Activated effector memory CD4-positive, alpha-beta T cell treated with Interleukin-2 at 50 U/mL for 16 hours (primary cell): ENCODE measurements at regions not wholly inside any gene's neighbourhood (a gene's known extent, or its start where the extent isn't known, plus 50 kb on each side); places are given as distances from the start of the nearest gene placed in this dataset.
"Not testable (repeated sequence)": the region's sequence is repeated elsewhere in the genome, so short reads cannot be mapped to it uniquely, and the experiment has no call there.

Source experiments
- DNase-seq: peaks from one replicate; pipeline ENCODE4 v3.0.0-alpha.2; 2020

DNA sequence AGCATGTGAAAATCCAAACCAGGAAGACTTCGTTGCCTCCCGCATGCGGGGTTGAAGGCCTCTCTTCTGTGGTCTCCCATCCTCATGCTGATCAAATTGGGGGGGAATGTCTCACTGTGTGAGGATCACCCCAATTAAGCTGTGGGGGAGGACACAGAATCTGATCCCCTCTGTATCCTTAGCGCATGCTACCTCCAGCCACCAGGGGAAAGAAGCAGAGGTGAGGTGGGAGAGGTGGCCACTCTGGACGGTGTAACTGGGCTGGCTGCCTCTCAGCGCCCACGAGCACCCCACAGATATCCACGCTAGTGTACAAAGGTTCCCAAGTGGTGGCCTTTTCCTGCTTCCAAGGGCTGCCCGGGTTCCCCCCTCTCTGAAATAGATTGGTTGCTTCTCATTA lies 177.6 kb upstream of the PLGLB1 start:
- DNase-seq, result not testable (repeated sequence)

DNA sequence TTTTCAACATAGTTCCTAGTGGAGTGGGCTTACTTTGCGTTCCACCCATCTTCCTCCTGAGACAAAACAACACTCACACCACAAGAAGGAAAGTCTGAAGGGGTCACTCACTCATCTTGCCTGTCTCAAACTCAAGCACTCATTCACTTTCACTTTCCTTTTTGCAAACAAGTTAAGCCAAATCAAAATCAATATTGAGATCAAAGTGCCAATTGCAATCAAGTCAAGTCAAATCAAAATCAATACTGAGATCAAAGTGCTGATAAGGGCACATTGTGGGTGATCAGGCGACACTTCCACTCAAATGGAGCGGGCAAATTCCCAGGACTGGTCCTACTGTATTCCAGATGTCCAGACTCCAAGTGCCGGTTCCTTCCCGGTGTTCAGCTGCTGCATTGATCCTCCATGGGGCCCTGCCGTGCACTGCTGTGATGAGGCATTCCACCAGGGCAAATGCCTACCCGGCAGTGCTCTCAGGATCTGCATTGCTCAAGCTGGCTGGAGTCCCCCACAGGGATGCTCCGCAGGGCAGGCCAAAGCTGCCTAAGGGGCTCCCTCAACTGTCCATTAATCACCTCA lies 183.0 kb upstream of the PLGLB1 start:
- not testable (repeated sequence) for DNase-seq

DNA sequence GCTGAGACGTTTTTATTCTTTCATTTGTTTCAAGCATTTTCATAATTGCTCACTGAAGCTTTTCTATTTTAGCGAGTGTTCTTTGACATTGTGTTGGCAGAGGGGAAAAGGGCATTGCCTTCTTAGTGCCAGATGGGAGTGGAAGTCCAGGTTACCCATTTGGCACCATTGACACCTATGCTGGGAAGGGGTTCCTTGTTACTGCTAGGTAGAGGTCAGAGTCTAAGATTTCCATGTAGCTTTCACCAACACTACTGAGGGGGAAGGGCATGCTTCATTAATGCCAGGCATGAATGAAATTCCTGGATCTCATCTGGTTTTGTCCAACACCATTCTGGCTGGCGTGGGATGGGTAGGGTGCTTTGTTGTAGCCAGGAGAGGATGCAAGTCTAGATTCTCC lies 191.3 kb upstream of the PLGLB1 start:
- DNase-seq, result not testable (repeated sequence)

DNA sequence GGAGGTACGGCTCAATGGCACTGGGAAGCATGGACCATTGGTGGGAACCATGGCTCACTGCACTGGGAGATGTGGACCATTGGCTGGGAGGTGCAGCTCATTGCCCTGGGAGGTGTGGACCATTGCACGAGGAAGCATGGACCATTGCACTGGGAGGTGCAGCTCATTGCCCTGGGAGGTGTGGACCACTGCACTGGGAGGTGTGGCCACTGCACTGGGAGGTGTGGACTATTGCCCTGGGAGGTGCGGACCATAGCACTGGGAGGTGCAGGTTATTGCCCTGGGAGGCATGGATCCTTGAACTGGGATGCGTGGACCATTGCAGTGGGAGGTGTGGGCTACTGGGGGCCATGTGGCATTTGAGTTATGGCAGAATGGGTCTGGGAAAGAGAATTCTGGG lies 195.4 kb upstream of the PLGLB1 start:
- not testable (repeated sequence) for DNase-seq

DNA sequence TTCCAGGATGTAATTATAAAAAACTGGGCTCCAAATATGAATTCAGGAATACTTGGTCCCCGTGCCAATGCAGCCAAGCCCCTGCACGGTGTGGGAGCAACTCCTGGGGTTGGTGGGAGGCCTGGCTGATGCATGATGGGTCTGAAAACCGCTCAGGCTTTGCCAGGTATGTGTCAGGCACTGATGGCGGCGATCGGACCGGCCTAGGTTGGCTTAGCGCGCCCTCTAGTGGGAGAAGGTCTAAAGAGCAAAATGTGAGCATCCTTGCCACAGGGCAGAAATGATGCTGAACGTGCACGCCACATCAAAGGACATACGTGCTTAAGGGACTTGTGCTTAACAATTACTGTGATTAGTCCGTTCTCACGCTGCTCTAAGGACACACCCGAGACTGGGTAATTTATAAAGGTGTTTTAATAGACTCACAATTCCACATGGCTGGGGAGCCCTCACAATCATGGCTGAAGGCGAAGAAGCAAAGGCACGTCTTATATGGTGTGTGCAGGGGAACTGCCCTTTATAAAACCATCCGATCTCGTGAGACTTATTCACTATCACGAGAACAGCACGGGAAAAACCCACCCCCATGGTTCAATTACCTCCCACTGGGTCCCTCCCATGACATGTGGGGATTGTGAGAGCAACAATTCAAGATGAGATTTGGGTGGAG lies 196.2 kb upstream of the PLGLB1 start:
- peak; percentile 73 for DNase-seq

DNA sequence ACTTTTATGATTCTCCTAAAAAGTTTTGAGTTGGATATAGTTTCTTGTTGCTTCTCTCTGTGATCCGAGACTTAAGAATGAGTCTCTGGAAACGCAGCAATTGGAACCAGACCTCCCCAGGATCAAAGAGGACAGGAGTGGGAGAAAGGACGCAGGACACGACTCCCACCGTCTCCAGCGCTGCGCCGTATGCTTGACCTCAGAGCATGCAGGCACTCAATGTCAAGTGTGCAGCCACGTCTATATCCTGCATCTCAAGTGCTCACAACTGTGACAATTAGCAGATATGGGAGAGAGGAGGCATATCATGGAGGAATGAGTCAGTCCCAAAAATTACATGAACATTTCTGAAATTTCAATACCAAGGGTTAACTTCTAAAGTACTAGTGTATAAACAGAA lies 199.0 kb upstream of the PLGLB1 start:
- not testable (repeated sequence) for DNase-seq

DNA sequence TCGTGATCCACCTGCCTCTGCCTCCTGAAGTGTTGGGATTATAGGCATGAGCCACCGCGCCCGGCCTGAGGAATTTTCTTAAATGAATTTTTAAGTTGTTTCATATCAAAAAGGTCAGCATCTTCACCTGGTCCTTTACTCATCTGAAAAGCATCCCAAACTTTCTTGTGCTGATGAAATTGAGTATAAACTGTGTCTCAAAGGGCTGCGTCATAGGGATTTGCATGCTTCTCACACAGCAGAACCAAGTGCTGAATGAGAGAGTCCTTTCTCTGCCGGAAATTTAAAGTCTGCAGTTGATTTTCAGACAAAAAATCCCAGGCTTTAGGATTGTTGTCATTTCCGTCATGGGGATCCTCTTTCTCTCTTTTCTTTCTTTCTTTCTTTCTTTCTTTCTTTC lies 200.5 kb upstream of the PLGLB1 start:
- not testable (repeated sequence) for DNase-seq

DNA sequence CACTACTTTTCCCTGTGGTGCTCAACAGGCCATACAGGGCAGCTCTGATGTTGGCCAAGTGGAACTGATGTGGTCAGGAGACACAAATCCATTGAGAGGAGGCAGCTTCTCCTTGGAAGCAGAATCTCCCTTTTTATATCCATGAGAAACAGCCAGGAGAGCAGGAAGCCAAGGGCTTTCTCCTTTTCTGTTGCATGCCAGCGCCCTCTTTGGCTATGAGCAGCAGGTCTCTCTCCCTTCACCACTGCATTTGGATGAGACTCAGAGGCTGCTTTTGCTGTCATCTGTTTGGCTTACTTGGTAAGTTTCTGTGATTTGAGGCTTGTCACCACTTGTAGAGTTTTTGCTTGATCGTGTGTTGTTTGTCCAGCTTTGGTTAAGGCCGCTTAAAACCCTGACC lies 202.2 kb upstream of the PLGLB1 start:
- not testable (repeated sequence) for DNase-seq

DNA sequence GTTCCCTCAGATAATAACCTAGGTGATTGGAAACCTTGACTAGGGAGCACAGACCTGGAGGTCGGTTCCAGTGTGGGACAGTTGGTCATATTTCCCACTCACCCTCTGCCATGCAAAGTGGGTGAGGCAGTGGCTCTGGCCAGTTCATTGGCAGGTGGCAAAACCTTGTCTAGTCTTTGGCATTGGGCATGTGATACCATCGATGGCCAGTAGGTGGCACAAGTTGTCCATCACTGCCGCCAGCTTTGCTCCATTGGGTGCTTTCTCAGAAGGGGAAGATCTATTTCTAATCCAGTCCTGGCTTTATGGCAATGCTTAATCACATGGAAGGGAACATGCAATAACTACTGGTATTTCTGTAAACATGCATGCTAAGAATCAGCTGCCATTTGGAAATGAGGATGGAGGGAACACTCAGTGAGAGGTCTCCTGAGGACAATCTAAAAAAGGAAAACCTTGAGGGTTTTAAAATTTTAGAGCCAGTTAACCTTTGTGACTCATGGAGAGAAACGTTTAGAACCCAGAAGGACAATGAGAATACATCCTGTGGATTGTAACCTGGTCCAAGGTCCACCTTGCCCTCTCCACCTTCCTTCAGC lies 207.5 kb upstream of the PLGLB1 start:
- not testable (repeated sequence) for DNase-seq

DNA sequence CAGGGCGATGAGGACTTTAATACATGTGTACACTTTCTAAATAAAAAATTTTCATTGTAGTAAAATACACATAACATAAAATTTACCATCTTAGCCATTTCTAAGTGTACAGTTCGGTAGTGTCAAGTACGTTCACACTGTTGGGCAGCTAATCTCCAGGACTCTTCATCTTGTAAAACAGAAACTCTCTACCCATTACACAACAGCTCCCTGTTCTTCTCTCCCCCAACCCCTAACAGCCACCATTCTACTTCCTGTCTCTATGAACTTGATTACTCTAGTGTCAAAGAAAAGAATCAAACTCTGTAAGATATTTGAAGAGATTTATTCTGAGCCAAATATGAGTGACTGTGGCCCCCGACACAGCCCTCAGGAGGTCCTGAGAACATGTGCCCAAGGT lies 208.3 kb upstream of the PLGLB1 start:
- DNase-seq, result not testable (repeated sequence)

DNA sequence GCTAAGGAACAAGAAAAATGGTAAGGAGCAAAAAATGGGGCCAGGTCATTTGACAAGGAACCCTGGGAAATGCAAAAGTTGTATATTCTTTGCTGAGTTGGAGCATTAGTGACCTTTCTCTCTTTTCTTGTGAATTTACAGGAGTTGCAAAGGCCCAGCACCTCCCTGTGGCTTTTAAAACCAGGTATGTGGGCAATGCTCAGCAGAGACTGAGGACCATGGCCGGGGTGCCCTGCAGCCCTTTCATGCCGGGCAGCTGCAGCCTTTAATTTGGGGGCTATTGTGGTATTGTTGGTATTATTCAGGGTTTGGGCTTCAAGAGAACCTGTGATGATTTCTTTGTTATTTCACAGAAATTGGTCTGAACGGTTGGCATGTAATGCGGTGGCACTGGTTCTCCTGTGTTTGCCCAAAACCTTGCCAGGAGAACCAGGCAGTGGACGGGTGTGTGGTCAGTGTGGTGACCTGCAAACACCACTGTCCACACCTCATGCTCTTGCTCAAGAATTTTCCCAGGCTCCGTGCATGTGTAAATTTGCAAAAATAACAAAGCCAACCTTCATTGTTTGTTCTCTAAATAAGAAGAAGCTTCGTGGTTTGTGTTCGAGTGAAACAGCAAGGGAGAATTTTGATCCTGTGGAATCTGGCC lies 213.8 kb upstream of the PLGLB1 start:
- not testable (repeated sequence) for DNase-seq

DNA sequence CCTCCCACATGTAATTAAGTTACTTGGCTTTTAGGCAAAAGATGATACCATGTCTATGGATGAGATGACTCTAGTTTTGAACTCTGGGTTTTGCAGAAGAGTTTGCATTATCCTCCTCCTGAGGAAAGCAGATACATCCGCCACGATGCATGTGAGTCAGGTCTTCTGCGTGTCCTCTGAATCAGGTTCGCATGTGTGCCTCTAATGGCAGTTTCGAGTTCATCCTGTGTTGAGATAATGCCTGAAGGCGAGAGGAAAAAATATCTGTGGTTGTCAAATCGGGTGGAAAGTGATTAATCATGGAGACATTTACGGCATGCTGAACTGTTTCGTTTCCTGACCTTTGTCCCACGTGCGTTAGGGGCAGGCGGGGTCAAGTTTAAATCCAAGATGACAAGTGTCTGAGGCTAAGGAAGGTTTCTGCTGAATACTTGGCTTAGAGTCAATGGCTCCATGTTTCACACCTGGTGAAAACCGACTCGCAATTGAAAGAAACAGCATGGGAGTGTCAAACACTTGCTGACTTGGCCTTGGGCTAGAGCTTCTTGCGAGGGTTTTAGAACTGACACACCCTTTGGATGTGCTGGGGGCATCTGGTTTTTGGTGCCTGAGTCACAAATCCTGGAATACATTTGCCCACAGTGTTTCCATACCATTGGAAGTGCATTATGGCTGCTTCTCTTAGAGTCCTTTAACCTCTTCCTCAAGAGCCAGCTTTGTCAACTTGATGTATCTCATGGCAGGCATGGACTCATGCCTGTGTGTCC lies 216.1 kb upstream of the PLGLB1 start:
- not testable (repeated sequence) for DNase-seq

DNA sequence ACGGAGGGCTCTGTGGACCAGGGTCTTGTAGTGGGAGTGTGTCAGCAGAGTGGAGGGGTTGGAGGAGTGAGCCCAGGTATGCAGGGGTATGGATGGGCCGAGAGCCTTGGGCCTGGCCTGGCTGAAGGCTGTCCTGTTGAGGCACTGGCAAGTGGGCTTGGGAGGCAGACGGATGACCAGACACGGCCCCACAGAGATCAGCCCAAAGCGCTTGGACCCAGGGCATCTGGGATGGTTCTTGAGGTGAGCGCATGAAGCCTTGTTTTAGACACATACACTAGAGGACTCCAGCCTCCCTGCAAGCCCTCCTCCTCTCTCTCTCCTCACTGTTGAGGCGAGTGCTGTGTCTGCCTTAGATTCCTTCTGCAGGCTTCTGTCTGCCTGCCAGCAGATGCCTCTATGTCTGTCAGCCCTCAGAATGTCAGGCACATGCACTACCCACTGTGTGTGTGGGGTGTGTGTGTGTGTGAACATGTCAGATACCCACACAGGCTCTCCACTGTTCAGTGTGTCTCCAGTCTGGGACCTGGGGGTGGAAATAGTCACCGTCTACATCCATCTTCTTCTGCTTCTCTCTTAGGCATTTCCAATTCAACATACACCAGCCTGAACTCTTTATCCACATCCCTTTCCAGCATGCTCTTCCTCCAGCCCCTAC lies 218.0 kb upstream of the PLGLB1 start:
- not testable (repeated sequence) for DNase-seq

DNA sequence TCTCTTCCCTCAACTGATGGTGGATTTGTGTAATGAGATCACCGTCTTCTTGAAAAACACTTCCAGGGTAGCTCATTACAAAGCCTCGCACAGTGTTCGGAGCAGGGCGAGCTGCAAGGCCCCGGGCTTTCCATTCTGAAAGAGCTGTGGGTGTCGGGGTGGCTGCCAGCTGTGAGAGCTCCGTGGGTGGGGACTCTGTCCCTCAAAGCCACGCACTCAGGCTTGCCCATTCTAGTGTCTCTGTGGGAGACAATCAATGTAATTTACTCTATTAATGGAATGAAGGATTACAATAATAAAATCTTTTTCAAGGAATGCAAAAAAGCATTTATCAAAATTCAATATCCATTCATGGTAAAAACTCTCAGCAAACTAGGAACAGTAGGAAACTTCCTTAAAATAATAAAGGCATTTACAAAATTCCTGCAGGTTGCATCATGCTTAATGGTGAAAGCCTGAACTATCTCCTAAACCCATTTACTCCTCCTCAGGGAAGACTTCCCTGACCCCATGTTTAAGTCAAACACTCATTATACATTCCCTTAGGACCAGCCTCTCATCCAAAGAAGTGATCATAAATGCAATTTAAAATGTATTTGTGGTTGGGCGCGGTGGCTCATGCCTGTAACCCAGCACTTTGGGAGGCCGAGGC lies 224.5 kb upstream of the PLGLB1 start:
- DNase-seq, result not testable (repeated sequence)

DNA sequence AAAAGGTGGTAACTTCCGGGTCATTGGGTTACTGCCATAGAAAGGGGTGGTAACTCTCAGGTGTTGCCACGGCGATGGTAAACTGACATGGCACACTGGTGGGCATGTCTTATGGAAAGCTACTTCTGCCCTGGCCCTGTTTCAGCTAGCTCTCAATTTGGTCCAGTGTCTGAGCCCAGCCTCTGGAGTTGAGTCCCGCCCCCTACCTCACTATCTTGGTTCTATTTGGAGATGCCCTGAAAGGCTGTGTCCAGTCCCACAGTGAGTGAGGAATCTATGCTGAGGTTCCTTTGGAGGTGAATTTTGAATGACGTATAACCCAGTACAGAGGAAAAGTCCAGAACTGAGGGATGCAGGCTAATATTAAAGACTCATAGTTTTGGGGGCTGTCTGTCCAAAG lies 230.4 kb upstream of the PLGLB1 start:
- DNase-seq, result not testable (repeated sequence)

DNA sequence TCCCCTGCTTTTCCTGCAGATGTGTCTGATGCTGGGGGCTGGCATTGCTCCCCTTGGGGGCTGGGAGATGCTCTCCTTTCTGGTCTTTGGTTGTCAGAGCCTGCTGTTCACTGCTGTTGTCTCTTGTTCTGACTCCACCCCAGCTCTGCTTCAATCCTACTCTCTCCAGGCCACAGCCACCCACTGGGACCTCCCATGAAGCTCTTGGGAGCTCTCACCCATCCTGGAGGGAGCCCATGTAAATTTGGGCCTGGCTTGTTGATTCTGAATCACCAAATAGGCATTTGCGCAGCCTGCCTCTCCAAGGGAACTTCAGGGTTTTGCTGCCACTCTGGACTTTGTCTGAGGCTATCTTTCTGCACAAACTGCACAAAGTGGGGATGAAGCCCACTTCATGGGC lies 232.9 kb upstream of the PLGLB1 start:
- DNase-seq, result not testable (repeated sequence)

DNA sequence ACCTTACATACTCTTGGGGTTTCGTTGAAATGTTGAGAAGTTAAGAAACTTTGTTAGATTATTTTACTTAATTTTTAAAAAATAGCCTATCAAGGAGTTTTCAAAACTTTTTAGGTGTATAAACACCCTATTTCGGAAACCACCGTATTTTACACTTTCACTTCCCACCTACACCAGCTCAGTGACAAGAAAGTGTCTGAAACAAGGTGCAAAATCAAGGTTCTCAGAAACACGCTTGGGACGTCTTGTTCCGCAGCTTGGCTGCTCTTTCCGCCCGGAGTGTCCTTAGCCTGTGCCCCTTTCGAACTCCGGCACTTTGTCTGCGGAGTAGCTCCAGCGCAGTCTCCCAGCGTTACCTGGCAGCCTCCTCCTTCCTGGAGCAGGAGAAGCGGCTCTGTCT lies 233.8 kb upstream of the PLGLB1 start:
- not testable (repeated sequence) for DNase-seq

DNA sequence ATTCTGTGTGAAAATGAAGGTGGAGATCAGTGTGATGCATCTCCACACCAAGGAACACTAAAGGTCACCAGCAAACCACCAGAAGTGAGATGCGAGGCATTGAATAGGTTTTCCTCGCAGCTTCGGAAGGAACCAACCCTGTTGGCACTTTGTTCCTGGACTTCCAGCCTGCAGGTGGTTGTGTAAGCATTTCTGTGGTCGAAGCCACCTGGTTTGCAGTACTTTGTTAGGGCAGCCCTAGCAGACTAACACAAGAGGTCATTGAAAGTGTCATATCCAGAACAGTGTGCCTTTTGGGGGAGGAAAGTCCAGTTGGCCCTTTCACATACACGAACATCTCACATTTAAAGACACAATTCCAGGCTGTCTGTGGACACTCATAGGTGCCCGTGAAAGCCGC lies 237.2 kb upstream of the PLGLB1 start:
- DNase-seq, result not testable (repeated sequence)

DNA sequence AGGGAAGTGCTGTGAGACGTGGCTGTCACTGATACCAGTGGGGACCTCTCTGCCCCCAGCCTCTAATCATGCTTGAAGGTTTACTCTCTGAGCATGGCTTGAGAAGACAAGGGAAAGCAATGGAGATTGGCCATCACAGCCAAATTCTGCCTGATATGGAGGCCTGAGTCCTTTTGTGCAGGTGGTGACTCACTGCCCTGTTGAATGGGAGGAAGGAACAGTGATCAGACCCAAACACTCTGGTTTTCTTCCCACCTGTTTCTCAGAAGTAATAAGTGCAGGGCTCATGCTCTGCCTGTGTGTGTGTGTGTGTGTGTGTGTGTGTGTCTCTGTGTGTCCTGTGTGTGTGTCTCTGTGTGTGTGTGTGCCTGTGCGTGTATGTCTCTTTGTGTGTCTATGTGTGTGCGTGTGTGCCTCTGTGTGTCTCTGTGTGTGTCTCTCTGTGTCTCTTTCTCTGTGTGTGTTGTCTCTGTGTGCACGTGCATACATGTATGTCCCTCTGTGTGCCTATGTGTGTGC lies 240.6 kb upstream of the PLGLB1 start:
- DNase-seq, result not testable (repeated sequence)

DNA sequence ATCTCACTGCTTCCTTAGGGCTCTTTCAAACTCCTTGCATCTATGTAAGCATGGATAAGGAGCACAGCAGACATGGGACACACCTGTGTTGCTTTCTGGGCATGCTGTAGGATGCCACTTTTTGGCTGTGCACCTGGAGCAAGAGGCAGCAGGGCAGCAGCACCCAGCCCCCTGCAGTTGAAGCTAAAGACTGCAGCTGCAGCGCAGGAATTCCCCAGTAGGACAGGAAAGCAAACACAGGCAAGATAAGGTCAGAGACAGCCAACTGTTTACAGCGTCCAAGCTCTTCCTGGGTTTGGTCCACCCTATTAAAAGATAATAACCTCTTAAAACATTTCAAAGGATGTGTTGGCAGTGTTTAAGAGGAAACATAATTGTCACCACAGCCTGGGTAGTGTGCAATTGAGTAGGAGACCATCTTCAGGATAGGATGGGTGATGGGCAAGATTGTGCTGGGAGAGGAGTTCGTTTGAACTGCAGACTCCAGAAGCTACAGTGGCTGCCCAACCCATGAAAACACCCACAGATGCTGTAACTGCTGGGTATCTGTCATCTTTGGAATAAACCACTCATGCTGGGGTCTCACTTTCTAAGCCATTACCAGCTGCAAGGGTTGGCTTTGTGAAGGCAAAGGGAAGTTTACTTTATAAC lies 242.3 kb upstream of the PLGLB1 start:
- not testable (repeated sequence) for DNase-seq

DNA sequence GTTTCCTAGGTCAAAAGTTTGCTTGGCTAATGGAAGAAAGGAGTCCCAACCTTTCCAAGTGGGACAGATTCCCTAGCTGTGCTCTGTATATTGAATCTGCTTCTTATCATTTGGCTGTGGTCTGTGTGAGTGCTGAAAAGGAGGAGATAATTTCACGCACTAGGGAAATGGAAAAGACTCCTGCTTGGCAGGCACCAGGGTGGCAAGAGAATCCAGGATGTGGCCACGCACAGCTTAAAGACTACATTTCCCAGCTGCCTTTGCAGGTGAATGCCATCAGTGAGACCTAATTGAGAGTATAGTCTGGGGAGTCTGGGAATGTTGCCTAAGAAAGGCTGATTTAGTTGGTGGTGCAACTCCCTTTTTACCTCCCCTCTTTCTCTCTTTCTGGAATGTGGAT lies 253.5 kb upstream of the PLGLB1 start:
- DNase-seq, result not testable (repeated sequence)
